GM19438 (cell line): ENCODE measurements at regions not wholly inside any gene's neighbourhood (a gene's known extent, or its start where the extent isn't known, plus 50 kb on each side); places are given as distances from the start of the nearest gene placed in this dataset.

Source experiments
- ATAC-seq: cut with Tn5 transposase; IDR thresholded peaks from one replicate; pipeline ENCODE4 v1.9.1; 2021; ENCODE audit warnings: low read depth; ENCODE audit not compliant: unreplicated experiment

DNA sequence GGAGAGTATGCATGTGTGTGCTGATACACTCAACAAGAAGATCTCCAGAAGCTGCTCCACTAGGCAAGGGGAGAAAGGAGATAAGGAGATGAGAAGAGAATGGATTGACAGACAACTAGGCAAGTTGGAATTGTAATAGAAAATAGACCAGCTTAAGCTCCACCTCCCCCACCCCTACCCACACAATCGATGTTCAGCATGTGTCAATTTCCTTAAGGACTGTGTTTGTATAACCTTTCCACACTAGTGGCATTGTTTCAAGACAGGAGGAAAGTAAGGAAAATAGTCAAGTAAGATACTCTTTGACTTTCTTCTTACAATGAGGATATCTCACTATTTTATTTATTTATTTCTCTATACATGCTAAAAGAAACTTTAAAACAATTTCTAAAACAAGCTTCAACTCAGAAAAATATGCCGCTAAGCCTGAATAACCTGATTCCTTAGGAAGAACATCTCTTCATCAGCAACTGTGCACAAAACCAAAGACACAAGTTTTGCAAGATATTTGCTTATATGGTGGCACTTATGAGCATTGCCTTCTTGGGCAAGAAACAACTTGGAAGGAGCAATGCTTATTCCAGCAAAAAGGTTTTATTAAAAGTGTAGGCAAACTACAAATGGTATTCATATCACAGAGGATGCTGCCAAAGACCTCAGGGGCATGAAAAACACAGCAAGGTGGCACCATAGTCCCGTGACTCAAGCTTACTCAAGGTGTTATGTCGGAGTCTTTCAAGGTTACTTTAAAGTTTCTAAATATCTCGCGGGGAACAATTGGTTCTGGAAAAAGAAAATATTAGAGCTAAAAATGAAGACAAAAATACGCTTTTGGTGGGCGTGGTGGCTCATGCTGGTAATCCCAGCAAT lies 249.1 kb downstream of the COL12A1 start:
- no peak for ATAC-seq

DNA sequence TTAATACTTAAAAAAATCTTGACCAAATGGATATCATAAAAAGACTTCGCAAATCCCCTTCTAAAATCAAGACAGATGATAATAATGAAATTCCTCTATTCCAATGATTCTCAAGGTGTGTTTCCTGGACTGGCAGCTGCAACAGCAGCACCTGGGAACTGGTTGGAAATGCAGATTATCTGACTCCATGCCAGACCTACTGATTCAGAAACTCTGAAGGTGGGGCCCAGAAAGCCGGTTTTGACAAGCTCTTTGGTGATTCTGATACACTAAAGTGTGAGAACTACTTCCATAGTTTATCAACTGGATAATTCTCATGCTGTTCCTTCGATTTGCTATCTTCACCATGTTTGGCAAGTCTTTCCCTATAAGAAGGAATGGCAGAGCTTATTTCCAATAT lies 252.1 kb downstream of the COL12A1 start:
- no peak for ATAC-seq

DNA sequence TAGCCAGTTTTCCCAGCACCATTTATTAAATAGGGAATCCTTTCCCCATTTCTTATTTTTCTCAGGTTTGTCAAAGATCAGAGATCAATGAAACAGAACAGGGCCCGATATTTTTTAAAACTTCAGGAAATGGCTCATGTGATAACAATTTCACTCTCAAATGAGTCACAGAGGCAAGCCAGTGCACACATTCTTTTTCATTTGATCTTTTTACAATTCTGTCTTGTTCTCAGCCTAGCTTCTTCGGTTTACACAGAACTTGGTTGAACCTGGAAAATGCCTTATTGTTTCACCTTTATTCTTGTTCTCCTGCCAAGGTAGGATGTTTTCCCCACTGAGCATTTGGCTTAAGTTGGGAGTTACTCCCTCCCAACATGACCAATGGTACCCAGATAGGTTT lies 258.9 kb downstream of the COL12A1 start:
- ATAC-seq: no peak

GRCh38 chr6:74942130-74942529 lies 263.7 kb downstream of the COL12A1 start:
- no peak for ATAC-seq

GRCh38 chr6:74941424-74941823 lies 264.4 kb downstream of the COL12A1 start:
- ATAC-seq: no peak

- ATAC-seq: no peak
Observed at GRCh38 chr6:74939721-74940620, 265.9 kb downstream of the COL12A1 start.

DNA sequence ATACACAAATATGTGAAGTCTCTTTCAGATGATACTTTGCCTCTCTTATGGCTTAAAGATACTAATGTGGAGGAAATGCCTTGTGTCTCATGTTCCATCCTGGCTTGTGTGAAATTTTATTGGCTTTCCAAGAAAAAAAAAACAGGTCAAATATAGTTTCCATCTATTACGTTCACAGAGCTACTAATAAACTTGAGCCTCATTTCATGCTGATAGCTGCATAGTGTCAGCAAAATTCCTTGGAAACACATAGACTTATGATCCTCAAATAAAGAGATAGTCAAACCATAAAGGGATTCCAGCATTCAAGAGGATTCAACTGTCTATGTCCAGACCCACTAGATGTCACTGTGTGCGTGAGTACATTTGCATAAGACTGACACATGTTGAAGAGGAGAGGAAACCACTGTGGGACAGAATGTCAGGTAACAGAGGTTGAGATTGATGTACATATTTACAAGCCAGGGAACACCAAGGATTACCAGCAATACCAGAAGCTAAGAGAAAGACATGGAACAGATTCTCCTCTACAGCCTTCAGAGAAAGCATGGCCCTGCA lies 266.6 kb downstream of the COL12A1 start:
- ATAC-seq: no peak

DNA sequence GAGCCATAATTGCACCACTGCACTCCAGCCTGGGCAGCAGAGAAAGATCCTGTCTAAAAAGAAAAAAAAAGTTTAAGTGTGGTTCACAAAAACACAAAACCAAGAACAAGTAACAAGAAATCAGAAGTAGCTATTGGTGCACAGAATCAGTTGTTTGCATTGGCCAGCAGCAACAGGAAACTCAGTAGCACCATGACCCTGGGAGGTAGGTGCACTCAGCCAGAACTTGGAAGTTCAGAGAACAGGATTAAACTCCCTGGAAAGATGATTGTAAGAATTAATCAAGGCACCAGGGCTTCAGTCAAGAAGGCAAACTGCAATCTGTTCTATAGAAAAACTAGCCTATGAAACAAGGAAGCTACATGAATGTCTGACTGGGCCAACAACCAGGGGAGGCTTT lies 267.9 kb downstream of the COL12A1 start:
- no peak for ATAC-seq

GRCh38 chr6:74936886-74937285 lies 269.0 kb downstream of the COL12A1 start:
- ATAC-seq: no peak

GRCh38 chr6:74932232-74932888 lies 273.5 kb downstream of the COL12A1 start:
- no peak for ATAC-seq

- ATAC-seq: no peak
Observed at GRCh38 chr6:74931558-74931957, 274.3 kb downstream of the COL12A1 start.

DNA sequence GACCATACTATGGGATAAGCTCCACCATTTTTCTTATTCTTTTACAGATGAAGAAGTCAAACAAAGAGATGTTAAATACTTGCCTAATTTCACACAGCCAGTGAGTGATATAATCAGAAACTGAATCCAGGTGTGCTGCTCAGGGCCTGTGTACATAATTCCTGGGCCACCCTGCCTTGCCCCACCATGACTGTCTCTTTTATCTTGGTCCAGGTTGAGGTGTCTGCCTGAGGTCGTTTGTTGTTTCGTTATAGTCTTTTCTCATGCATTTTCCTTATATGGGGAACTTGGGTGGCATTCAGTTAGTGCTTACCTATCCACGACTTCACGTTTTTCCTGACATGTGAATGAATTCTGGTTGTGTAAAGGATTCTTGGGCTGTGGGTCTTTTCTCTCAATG lies 277.6 kb downstream of the COL12A1 start:
- no peak for ATAC-seq

DNA sequence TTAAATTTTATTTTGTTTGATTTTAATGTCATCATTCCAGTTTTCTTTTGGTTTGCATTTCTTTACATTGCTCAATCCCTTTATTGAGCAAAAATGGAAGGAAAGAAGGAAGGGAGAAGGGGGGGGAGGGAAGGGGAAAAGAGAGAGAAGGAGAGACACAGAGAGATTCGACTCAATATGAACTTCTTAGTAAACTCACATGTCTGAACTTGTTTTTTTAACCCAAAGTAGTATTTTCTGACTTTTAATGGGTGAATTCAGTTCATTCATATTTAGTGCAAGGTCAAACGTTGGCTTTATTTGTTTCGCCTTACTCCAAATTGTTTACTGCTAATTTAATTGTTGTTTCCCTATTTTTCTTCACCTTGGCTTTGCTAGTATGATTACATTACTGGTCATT lies 278.6 kb downstream of the COL12A1 start:
- no peak for ATAC-seq

DNA sequence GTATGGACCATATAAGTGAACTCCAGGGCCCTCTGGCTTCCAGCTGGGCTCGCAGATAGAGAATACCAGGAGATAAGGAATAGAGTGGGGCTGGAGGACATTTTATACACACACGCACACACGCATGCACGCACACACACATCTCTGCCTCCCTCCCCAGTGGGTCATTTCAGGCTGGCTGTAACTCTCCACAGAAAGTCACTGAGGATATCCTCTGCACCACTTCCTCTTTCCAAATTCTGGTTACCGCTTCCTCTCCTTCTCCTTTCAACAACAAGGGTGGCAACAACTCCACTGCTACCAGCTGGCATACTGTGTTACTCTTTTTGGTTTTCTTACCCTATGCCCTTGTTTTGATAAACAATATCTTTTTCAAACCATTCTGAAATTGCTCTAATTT lies 280.2 kb downstream of the COL12A1 start:
- ATAC-seq: peak; percentile 89

DNA sequence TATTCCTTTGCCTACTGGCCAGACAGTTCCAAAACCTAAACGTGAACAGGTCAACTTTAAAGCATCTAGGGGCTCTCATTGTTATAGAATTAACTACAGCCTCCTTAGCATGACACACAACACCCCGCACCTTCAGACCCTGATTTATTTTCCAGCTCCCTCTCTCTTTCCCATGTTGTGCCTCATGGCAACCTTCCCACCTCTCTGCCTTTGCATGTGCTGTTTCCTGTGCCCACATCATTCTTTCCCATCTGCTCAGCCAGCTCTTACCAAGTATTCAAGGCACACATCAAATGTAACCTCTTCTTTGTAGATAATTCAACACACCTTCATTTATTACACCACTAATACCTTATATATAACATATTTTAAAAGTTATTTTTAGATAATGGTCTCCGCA lies 291.0 kb downstream of the COL12A1 start:
- no peak for ATAC-seq

GRCh38 chr6:74912234-74912633 lies 293.6 kb downstream of the COL12A1 start:
- no peak for ATAC-seq

DNA sequence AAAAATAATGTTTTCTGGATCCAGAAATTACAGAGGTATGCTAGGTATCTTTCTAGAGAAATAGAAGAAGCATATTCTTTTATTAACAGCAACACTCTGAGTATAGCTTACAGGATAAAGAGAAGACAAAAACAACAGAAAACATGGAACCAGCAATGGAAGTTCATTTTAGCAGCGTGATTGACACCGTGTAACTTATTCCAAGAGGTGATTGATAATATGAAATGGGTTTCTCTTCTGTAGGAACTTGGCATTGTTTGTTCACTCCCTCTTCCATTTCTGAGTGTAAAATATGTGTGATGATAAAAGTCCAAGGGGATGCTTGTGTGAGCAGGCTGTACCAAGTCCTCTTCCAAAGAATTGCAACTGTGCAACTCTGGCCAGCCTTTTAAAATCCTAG lies 303.0 kb downstream of the COL12A1 start:
- no peak for ATAC-seq

GRCh38 chr6:74902089-74902488 lies 303.8 kb downstream of the COL12A1 start:
- no peak for ATAC-seq

GRCh38 chr6:74901576-74901975 lies 304.3 kb downstream of the COL12A1 start:
- no peak for ATAC-seq

DNA sequence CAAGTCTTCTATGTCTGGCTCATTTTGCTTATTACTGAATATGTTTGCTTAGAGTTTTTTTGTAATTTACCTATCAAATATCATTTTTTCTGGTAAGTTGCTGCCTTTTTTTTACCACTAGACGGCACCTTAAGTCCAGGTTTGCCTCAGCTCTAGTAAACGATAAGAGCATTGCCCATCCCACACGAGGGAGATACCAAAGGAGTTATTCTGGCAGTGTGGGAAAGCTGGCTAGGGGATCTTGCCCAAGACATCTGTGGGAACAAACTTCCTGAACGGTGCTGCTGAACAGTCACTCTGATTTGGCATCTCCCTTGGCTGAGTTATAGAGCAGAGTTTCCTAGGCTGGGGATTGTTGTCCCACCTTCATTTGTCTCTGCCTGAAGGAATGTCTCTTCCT lies 306.4 kb downstream of the COL12A1 start:
- no peak for ATAC-seq

DNA sequence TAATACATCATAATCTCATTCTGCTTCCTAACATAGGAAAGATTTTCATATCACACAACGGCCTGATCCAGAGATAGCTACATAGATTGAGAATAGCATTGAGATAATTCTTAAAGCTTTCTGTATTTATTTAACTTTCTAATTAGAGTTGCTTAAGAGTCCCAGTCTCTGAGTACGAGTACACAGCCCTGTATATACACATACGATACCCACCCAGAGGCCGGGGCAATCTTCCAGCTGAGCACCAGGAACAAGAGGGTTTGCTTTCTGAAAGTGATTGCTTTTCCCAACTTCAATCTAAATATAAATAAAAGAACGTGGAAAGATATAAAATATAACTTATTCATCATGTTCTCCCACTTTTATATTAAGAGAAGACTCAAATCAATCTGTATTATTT lies 313.8 kb downstream of the COL12A1 start:
- no peak for ATAC-seq
